GM23338 (cell line): ENCODE measurements at regions not wholly inside any gene's neighbourhood (a gene's known extent, or its start where the extent isn't known, plus 50 kb on each side); places are given as distances from the start of the nearest gene placed in this dataset.

Source experiments
- ATAC-seq: fragments of 200-7000 bp; cut with Tn5 transposase; 3 replicates; pipeline ENCODE4 v1.9.1; 2020
- DNase-seq: peaks from one replicate; pipeline ENCODE4 v3.0.0-alpha.2; 2015; ENCODE audit warnings: low spot score
- H2AFZ ChIP-seq: fragments of 200-600 bp; sonication (generic); 2 replicates; pipeline ENCODE4 v1.8.0; 2016; ENCODE audit warnings: antibody characterized with exemption, mild to moderate bottlenecking, moderate library complexity
- H3F3A ChIP-seq: fragments of 200-600 bp; sonication (generic); replicated peaks from 2 replicates; pipeline ENCODE4 v1.8.0; 2017; ENCODE audit warnings: antibody characterized with exemption, mixed run types, low read depth
- H3K27ac ChIP-seq: fragments of 200-600 bp; sonication (generic); 2 replicates; pipeline ENCODE4 v1.6.1; 2016; ENCODE audit warnings: low read depth
- H3K27me3 ChIP-seq: fragments of 200-600 bp; sonication (generic); 2 replicates; pipeline ENCODE4 v1.8.0; 2016; ENCODE audit warnings: mild to moderate bottlenecking, mixed run types, moderate library complexity; ENCODE audit not compliant: insufficient read depth
- H3K36me3 ChIP-seq: fragments of 200-600 bp; sonication (generic); 2 replicates; pipeline ENCODE4 v1.8.0; 2016; ENCODE audit warnings: mild to moderate bottlenecking; ENCODE audit not compliant: insufficient read depth
- H3K4me1 ChIP-seq: fragments of 200-600 bp; sonication (generic); 2 replicates; pipeline ENCODE4 v1.8.0; 2016; ENCODE audit warnings: mild to moderate bottlenecking, moderate library complexity; ENCODE audit not compliant: insufficient read depth
- H3K4me2 ChIP-seq: fragments of 200-600 bp; sonication (generic); 2 replicates; pipeline ENCODE4 v1.7.1; 2017; ENCODE audit warnings: mixed run types
- H3K4me3 ChIP-seq: fragments of 200-600 bp; sonication (generic); 2 replicates; pipeline ENCODE4 v1.6.1; 2016; ENCODE audit warnings: mixed run types
- H3K79me2 ChIP-seq: fragments of 200-600 bp; sonication (generic); replicated peaks from 2 replicates; pipeline ENCODE4 v1.8.0; 2017; ENCODE audit warnings: mild to moderate bottlenecking; ENCODE audit not compliant: insufficient read depth
- H3K9me2 ChIP-seq: fragments of 200-600 bp; sonication (generic); 2 replicates; pipeline ENCODE4 v1.8.0; 2017; ENCODE audit not compliant: insufficient read depth
- H4K20me1 ChIP-seq: fragments of 200-600 bp; sonication (generic); replicated peaks from 2 replicates; pipeline ENCODE4 v1.8.0; 2017; ENCODE audit warnings: mild to moderate bottlenecking; ENCODE audit not compliant: insufficient read depth
- H3K27ac Mint-ChIP-seq: 2 replicates; pipeline ENCODE4 v1.8.0; 2020; ENCODE audit warnings: inconsistent platforms, mild to moderate bottlenecking, moderate library complexity, mixed read lengths
- H3K27me3 Mint-ChIP-seq: 3 replicates; pipeline ENCODE4 v1.8.0; 2022; ENCODE audit warnings: low read depth, mild to moderate bottlenecking, moderate library complexity, mixed read lengths, inconsistent platforms; ENCODE audit not compliant: insufficient read depth, poor library complexity
- H3K36me3 Mint-ChIP-seq: 3 replicates; pipeline ENCODE4 v1.8.0; 2021; ENCODE audit warnings: low read depth, mild to moderate bottlenecking, inconsistent platforms, moderate library complexity, mixed read lengths
- H3K4me1 Mint-ChIP-seq: 3 replicates; pipeline ENCODE4 v1.8.0; 2020; ENCODE audit warnings: mild to moderate bottlenecking, inconsistent platforms, mixed read lengths
- H3K4me3 Mint-ChIP-seq: 3 replicates; pipeline ENCODE4 v1.8.0; 2021; ENCODE audit warnings: moderate library complexity, mild to moderate bottlenecking, inconsistent platforms, mixed read lengths
- H3K9me3 Mint-ChIP-seq: 3 replicates; pipeline ENCODE4 v1.8.0; 2020; ENCODE audit warnings: moderate library complexity, mild to moderate bottlenecking, inconsistent platforms, mixed read lengths
- CTCF ChIP-seq, 2 experiments: fragments of 200-600 bp in 1 of 2; sonication (generic) in 1 of 2; conservative IDR thresholded peaks; 2 replicates each; pipeline versions ENCODE4 v1.5.1 to v1.6.1; 2016 to 2017; ENCODE audit warnings: antibody characterized with exemption in 2 of 2, low read depth in 2 of 2, mild to moderate bottlenecking in 2 of 2, moderate library complexity in 1 of 2
- JUNB ChIP-seq: IDR thresholded peaks from one replicate; pipeline ENCODE4 v1.6.1; 2016; ENCODE audit warnings: antibody characterized with exemption; ENCODE audit not compliant: unreplicated experiment
- NANOG ChIP-seq: IDR thresholded peaks from 2 replicates; pipeline ENCODE4 v1.6.1; 2016; ENCODE audit warnings: antibody characterized with exemption, borderline replicate concordance
- REST ChIP-seq: IDR thresholded peaks from one replicate; pipeline ENCODE4 v1.6.1; 2018; ENCODE audit warnings: antibody characterized with exemption; ENCODE audit not compliant: unreplicated experiment
- ZNF462 ChIP-seq: fragments of 250-450 bp; sonication (Bioruptor Pico); IDR thresholded peaks from 2 replicates; pipeline ENCODE4 v1.5.0; 2020; ENCODE audit warnings: mild to moderate bottlenecking, moderate library complexity

- Mint-ChIP-seq H3K36me3 (peaks cover 11% of the 10 kb centered on the region; the same call in 2 of the 3 replicates), H3K27me3 (peaks cover 3% of the 10 kb centered on the region), H3K4me1 (peaks cover 26% of the 10 kb centered on the region), H3K9me3 (peaks cover 20% of the 10 kb centered on the region; the same call in 2 of the 3 replicates), H3K27ac (no peak overlapping the region), H3K4me3 (no peak overlapping the region)
- Histone ChIP-seq H3K36me3 (no peaks in the 10 kb centered on the region), H4K20me1 (no peaks in the 10 kb centered on the region), H3K9me2 (no peaks in the 10 kb centered on the region), H3F3A (no peaks in the 10 kb centered on the region), H3K27me3 (no peaks in the 10 kb centered on the region), H3K79me2 (no peaks in the 10 kb centered on the region), H3K4me2 (no peak overlapping the region), H3K4me3 (no peak overlapping the region), H3K27ac (no peak overlapping the region), H3K4me1 (peaks cover 14% of the 10 kb centered on the region), H2AFZ (no peak overlapping the region)
- ATAC-seq (no peak), DNase-seq (peak; percentile 50)
- no peak for TF ChIP-seq REST
- TF ChIP-seq JUNB: no peak
- no peak for TF ChIP-seq NANOG
- peak; percentile 73 to 79 for TF ChIP-seq CTCF (conservative IDR thresholded peaks at IDR 0.05; ENCODE audit: low read depth in 2 of 2)
- TF ChIP-seq ZNF462 (CRISPR knock-in tag): no peak
These were observed 64.2 kb upstream of the SLC35B3 start for GRCh38 chr6:8499540-8499939.
